ENCODE measurements at regions not wholly inside any gene's neighbourhood (a gene's known extent, or its start where the extent isn't known, plus 50 kb on each side); places are given as distances from the start of the nearest gene placed in this dataset.

GRCh38 chr21:37982496-37983318, 66.5 kb upstream of the KCNJ6 start:
- intact Hi-C loops (cut with DNase I; ENCODE audit: low total_unique reads) (no loop called here), in situ Hi-C loops (cut with MboI; ENCODE audit: low sequenced_read_pairs in 4 of 4) (no loop called here)
- H3K36me3 ChIP-seq = no peaks in the 10 kb centered on the region
- H3K4me3 ChIP-seq = no peak overlapping the region
- no peaks in the 10 kb centered on the region for H3K4me1 ChIP-seq
- TF ChIP-seq CTCF (IDR thresholded peaks at IDR 0.05 in 4 of 5, conservative IDR thresholded peaks at IDR 0.05 in 1 of 5) = no peak
- no peak for TF ChIP-seq POLR2A (IDR thresholded peaks at IDR 0.05)
- no peak for ATAC-seq
- H3K27ac ChIP-seq = no peak overlapping the region
- H3K27me3 ChIP-seq = peaks cover 0 to 5% (median 0%) of the 10 kb centered on the region in 3 donors
- no peaks in the 10 kb centered on the region for H3K9me3 ChIP-seq
- no peak for DNase-seq

GRCh38 chr21:37983336-37984095, 67.3 kb upstream of the KCNJ6 start:
- no peak overlapping the region for H3K4me3 ChIP-seq
- H3K27ac ChIP-seq = no peak overlapping the region
- H3K36me3 ChIP-seq = no peaks in the 10 kb centered on the region
- no peaks in the 10 kb centered on the region for H3K9me3 ChIP-seq
- in situ Hi-C loops (cut with MboI; ENCODE audit: low sequenced_read_pairs in 4 of 4) = no loop called here
- H3K27me3 ChIP-seq = peaks cover 0 to 5% (median 0%) of the 10 kb centered on the region in 3 donors
- DNase-seq (no peak), ATAC-seq (no peak)
- H3K4me1 ChIP-seq = no peaks in the 10 kb centered on the region
- intact Hi-C loops (cut with DNase I; ENCODE audit: low total_unique reads) = no loop called here
- no peak for TF ChIP-seq POLR2A (IDR thresholded peaks at IDR 0.05)
- no peak for TF ChIP-seq CTCF (IDR thresholded peaks at IDR 0.05 in 4 of 5, conservative IDR thresholded peaks at IDR 0.05 in 1 of 5)

- Histone ChIP-seq H3K4me1 (no peaks in the 10 kb centered on the region), H3K27me3 (peaks cover 0 to 5% (median 0%) of the 10 kb centered on the region in 3 donors), H3K4me3 (no peak overlapping the region), H3K27ac (no peak overlapping the region), H3K9me3 (no peaks in the 10 kb centered on the region), H3K36me3 (no peaks in the 10 kb centered on the region)
- no peak for DNase-seq
- TF ChIP-seq POLR2A (IDR thresholded peaks at IDR 0.05) (no peak), CTCF (IDR thresholded peaks at IDR 0.05 in 4 of 5, conservative IDR thresholded peaks at IDR 0.05 in 1 of 5) (no peak)
- no peak for ATAC-seq
- in situ Hi-C loops (cut with MboI; ENCODE audit: low sequenced_read_pairs in 4 of 4) = no loop called here
- intact Hi-C loops (cut with DNase I; ENCODE audit: low total_unique reads) = no loop called here
Observed at GRCh38 chr21:37984416-37984815, 68.2 kb upstream of the KCNJ6 start.

DNA sequence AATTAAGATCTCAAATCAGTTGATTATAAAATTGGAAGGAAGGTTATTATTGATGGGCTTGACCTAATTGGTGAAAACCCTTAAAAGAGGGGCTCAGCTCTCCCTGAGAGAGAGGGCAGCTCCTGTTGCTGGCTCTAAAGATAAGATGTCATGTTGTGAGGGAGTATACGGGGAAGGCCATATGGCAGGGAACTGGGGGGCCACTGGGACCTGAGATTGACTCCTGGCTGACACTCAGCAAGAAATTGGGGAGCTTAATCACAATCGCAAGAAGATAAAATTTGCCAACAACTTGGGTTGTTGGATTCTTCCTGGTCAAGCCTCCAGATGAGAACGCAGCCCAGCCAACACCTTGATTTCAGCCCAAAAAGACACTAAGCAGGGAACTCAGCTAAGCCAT, 69.7 kb upstream of the KCNJ6 start:
- H3K4me3 ChIP-seq = no peak overlapping the region
- no peaks in the 10 kb centered on the region for H3K9me3 ChIP-seq
- no peaks in the 10 kb centered on the region for H3K36me3 ChIP-seq
- in situ Hi-C loops (cut with MboI; ENCODE audit: low sequenced_read_pairs in 4 of 4) = no loop called here
- TF ChIP-seq POLR2A (IDR thresholded peaks at IDR 0.05) = no peak
- no peak for TF ChIP-seq CTCF (IDR thresholded peaks at IDR 0.05 in 4 of 5, conservative IDR thresholded peaks at IDR 0.05 in 1 of 5)
- peaks cover 0 to 5% (median 0%) of the 10 kb centered on the region in 3 donors for H3K27me3 ChIP-seq
- ATAC-seq (no peak), DNase-seq (no peak)
- H3K27ac ChIP-seq = no peak overlapping the region
- intact Hi-C loops (cut with DNase I; ENCODE audit: low total_unique reads) = no loop called here
- H3K4me1 ChIP-seq = no peaks in the 10 kb centered on the region

All from gastrocnemius medialis (tissue), 4 donors.